ENCODE measurements at regions not wholly inside any gene's neighbourhood (a gene's known extent, or its start where the extent isn't known, plus 50 kb on each side); places are given as distances from the start of the nearest gene placed in this dataset.
"Not testable (repeated sequence)": the region's sequence is repeated elsewhere in the genome, so short reads cannot be mapped to it uniquely, and the experiment has no call there.

- intact Hi-C loops (cut with DNase I) = loop anchor here (10.0 kb wide), 4 partner anchors 179 to 1779 kb away; no protein-coding TSS in a partner anchor
- WGBS = 3% methylated on average over 13 of the region's 13 CpGs
- peak; percentile 67 for DNase-seq (ENCODE audit: low spot score)
- no peaks in the 10 kb centered on the region for H3K27me3 ChIP-seq (replicated peaks; ENCODE audit: insufficient read depth)
- peak overlapping the region; percentile 2 to 28 for H3K4me3 ChIP-seq
- no peaks in the 10 kb centered on the region for H3K36me3 ChIP-seq
- peak overlapping the region in 1 of 2 donors; percentile 22 for H3K27ac ChIP-seq
- H3K4me1 ChIP-seq (replicated peaks) = no peaks in the 10 kb centered on the region
- no peaks in the 10 kb centered on the region for H3K9me3 ChIP-seq
- TF ChIP-seq POLR2A (IDR thresholded peaks at IDR 0.05) (no peak), CTCF (IDR thresholded peaks at IDR 0.05) (peak; percentile 85 to 90 (median 88)), POLR2AphosphoS5 (IDR thresholded peaks at IDR 0.05) (peak; percentile 23)
These were observed 208.7 kb downstream of the ICOS start for GRCh38 chr2:204145263-204145751.

GRCh38 chr2:204145791-204146190 lies 209.2 kb downstream of the ICOS start:
- intact Hi-C loops (cut with DNase I) = loop anchor here (10.0 kb wide), 4 partner anchors 179 to 1779 kb away; no protein-coding TSS in a partner anchor
- no peaks in the 10 kb centered on the region for H3K36me3 ChIP-seq
- H3K4me1 ChIP-seq (replicated peaks) = no peaks in the 10 kb centered on the region
- H3K9me3 ChIP-seq = no peaks in the 10 kb centered on the region
- H3K4me3 ChIP-seq = peak overlapping the region; percentile 2 to 28
- no peak for DNase-seq (ENCODE audit: low spot score)
- WGBS = 21% methylated on average over 8 of the region's 8 CpGs
- no peaks in the 10 kb centered on the region for H3K27me3 ChIP-seq (replicated peaks; ENCODE audit: insufficient read depth)
- peak overlapping the region in 1 of 2 donors; percentile 22 for H3K27ac ChIP-seq
- TF ChIP-seq POLR2A (IDR thresholded peaks at IDR 0.05) = no peak

GRCh38 chr2:204147040-204147439 lies 210.5 kb downstream of the ICOS start:
- H3K4me1 ChIP-seq (replicated peaks); H3K27ac ChIP-seq; H3K36me3 ChIP-seq; DNase-seq (ENCODE audit: low spot score); H3K4me3 ChIP-seq; H3K27me3 ChIP-seq (replicated peaks; ENCODE audit: insufficient read depth); H3K9me3 ChIP-seq: not testable (repeated sequence)
- intact Hi-C loops (cut with DNase I) = loop anchor here (10.0 kb wide), 4 partner anchors 178 to 1778 kb away; no protein-coding TSS in a partner anchor
- WGBS = 100% methylated on average over 2 of the region's 2 CpGs

GRCh38 chr2:204150721-204151120 lies 214.2 kb downstream of the ICOS start:
- 86% methylated on average over 7 of the region's 7 CpGs for WGBS
- no peaks in the 10 kb centered on the region for H3K36me3 ChIP-seq
- DNase-seq (ENCODE audit: low spot score) = no peak
- TF ChIP-seq CTCF (IDR thresholded peaks at IDR 0.05) (no peak), POLR2AphosphoS5 (IDR thresholded peaks at IDR 0.05) (no peak)
- no peaks in the 10 kb centered on the region for H3K9me3 ChIP-seq
- no peak overlapping the region for H3K4me3 ChIP-seq
- intact Hi-C loops (cut with DNase I) = no loop called here
- no peak overlapping the region for H3K27ac ChIP-seq
- no peaks in the 10 kb centered on the region for H3K4me1 ChIP-seq (replicated peaks)
- no peaks in the 10 kb centered on the region for H3K27me3 ChIP-seq (replicated peaks; ENCODE audit: insufficient read depth)

- Histone ChIP-seq H3K27ac (no peak overlapping the region), H3K27me3 (replicated peaks; ENCODE audit: insufficient read depth) (no peaks in the 10 kb centered on the region), H3K4me3 (no peak overlapping the region), H3K36me3 (no peaks in the 10 kb centered on the region), H3K4me1 (replicated peaks) (no peaks in the 10 kb centered on the region), H3K9me3 (no peaks in the 10 kb centered on the region)
- intact Hi-C loops (cut with DNase I) = no loop called here
- no peak for DNase-seq (ENCODE audit: low spot score)
- TF ChIP-seq POLR2AphosphoS5 (IDR thresholded peaks at IDR 0.05) (no peak), CTCF (IDR thresholded peaks at IDR 0.05) (no peak), POLR2A (IDR thresholded peaks at IDR 0.05) (no peak)
- WGBS = 46% methylated on average over 3 of the region's 3 CpGs
These were observed 216.1 kb downstream of the ICOS start for GRCh38 chr2:204152616-204153015.

- H3K27me3 ChIP-seq (replicated peaks; ENCODE audit: insufficient read depth) = no peaks in the 10 kb centered on the region
- TF ChIP-seq POLR2AphosphoS5 (IDR thresholded peaks at IDR 0.05) = no peak
- TF ChIP-seq CTCF (IDR thresholded peaks at IDR 0.05) = no peak
- no peak for TF ChIP-seq POLR2A (IDR thresholded peaks at IDR 0.05)
- no peaks in the 10 kb centered on the region for H3K36me3 ChIP-seq
- H3K4me3 ChIP-seq = no peak overlapping the region
- whole genome bisulfite sequencing = 74% methylated on average over 3 of the region's 3 CpGs
- H3K27ac ChIP-seq = no peak overlapping the region
- no peaks in the 10 kb centered on the region for H3K4me1 ChIP-seq (replicated peaks)
- no peak for DNase-seq (ENCODE audit: low spot score)
- intact Hi-C loops (cut with DNase I) = no loop called here
- no peaks in the 10 kb centered on the region for H3K9me3 ChIP-seq
These were observed 218.3 kb downstream of the ICOS start for GRCh38 chr2:204154863-204155262.

Measured in prostate gland (tissue), 2 donors.